Tibial nerve (tissue), 4 donors: ENCODE measurements at regions not wholly inside any gene's neighbourhood (a gene's known extent, or its start where the extent isn't known, plus 50 kb on each side); places are given as distances from the start of the nearest gene placed in this dataset.

Experiments used
- DNase-seq, 2 donors: peaks; one replicate each; pipeline ENCODE4 v3.0.0-alpha.2; 2019; ENCODE audit warnings: low spot score in 2 of 2
- H3K27ac ChIP-seq, 4 donors: fragments of 200-600 bp; sonication (generic) in 3 of 4; one replicate each; pipeline ENCODE4 v1.5.1; 2017 to 2019; ENCODE audit warnings: mild to moderate bottlenecking in 1 of 4
- H3K27me3 ChIP-seq, 2 donors: fragments of 200-600 bp; sonication (generic) in 1 of 2; one replicate each; pipeline versions ENCODE4 v1.5.1 to v1.6.0; 2017 to 2019
- H3K36me3 ChIP-seq, 3 donors: fragments of 200-600 bp; sonication (generic); one replicate each; pipeline ENCODE4 v1.5.1; 2018 to 2019
- H3K4me1 ChIP-seq, 4 donors: fragments of 200-600 bp; sonication (generic) in 3 of 4; one replicate each; pipeline ENCODE4 v1.5.1; 2017 to 2019
- H3K4me3 ChIP-seq, 4 donors: fragments of 200-600 bp; sonication (generic) in 3 of 4; one replicate each; pipeline ENCODE4 v1.5.1; 2017 to 2019; ENCODE audit warnings: mild to moderate bottlenecking in 1 of 4, moderate library complexity in 1 of 4
- H3K9me3 ChIP-seq, 4 donors: fragments of 200-600 bp; sonication (generic) in 3 of 4; one replicate each; pipeline ENCODE4 v1.5.1; 2017 to 2019
- EP300 ChIP-seq, 2 donors: sonication (generic); formaldehyde crosslinking; IDR thresholded peaks; one replicate each; pipeline ENCODE4 v1.6.1; 2017; ENCODE audit warnings: antibody characterized with exemption in 2 of 2, mild to moderate bottlenecking in 1 of 2
- POLR2A ChIP-seq, 2 donors: fragments of 450-650 bp; IDR thresholded peaks; one replicate each; pipeline ENCODE4 v1.6.1; 2017; ENCODE audit warnings: antibody characterized with exemption in 2 of 2, mild to moderate bottlenecking in 2 of 2, moderate library complexity in 2 of 2
- WGBS, 2 donors: methylation state at CpG; one replicate each; pipeline ENCODE4 v1.1.5; 2018; 5-methylcytosine and 5-hydroxymethylcytosine counted together
- TF ChIP-seq, protein P1 (sequence below), 5 experiments: fragments of 200-600 bp in 3 of 5; fragments of 450-650 bp in 2 of 5; sonication (generic) in 3 of 5; IDR thresholded peaks; one replicate each; pipeline ENCODE4 v1.5.1; 2016 to 2019; ENCODE audit warnings: antibody characterized with exemption in 5 of 5, mild to moderate bottlenecking in 3 of 5, moderate library complexity in 2 of 5

DNA sequence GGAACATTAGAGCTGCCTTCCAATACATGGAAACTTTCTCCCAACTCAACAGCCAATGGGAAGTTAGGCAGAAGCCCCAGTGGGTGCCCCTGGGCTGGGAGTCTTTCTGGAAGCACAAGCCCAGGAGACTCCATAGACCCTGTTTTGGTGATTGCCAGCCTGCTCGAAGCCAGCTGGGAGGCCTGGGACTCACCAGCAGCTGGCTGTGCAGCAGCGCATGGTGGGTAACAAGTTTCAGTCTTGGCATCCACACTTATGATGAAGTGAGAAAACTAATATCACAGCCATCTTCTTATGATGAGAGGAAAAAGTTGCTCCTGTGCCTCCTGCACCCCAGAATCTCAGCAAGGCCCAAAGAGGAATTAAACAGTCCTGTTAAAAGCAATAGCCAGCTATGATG is 522.5 kb upstream of the CDH5 start:
- H3K4me3 ChIP-seq: no peak overlapping the region
- 83 to 88% methylated on average over 2 of the region's 2 CpGs for WGBS, 2 donors
- TF ChIP-seq EP300 (IDR thresholded peaks at IDR 0.05) (no peak), POLR2A (IDR thresholded peaks at IDR 0.05) (no peak)
- TF ChIP-seq, protein P1, sequence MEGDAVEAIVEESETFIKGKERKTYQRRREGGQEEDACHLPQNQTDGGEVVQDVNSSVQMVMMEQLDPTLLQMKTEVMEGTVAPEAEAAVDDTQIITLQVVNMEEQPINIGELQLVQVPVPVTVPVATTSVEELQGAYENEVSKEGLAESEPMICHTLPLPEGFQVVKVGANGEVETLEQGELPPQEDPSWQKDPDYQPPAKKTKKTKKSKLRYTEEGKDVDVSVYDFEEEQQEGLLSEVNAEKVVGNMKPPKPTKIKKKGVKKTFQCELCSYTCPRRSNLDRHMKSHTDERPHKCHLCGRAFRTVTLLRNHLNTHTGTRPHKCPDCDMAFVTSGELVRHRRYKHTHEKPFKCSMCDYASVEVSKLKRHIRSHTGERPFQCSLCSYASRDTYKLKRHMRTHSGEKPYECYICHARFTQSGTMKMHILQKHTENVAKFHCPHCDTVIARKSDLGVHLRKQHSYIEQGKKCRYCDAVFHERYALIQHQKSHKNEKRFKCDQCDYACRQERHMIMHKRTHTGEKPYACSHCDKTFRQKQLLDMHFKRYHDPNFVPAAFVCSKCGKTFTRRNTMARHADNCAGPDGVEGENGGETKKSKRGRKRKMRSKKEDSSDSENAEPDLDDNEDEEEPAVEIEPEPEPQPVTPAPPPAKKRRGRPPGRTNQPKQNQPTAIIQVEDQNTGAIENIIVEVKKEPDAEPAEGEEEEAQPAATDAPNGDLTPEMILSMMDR (IDR thresholded peaks at IDR 0.05): no peak
- peaks cover 0 to 7% (median 0%) of the 10 kb centered on the region in 4 donors for H3K4me1 ChIP-seq
- no peaks in the 10 kb centered on the region for H3K36me3 ChIP-seq
- H3K27me3 ChIP-seq: no peaks in the 10 kb centered on the region
- H3K27ac ChIP-seq: no peak overlapping the region
- H3K9me3 ChIP-seq: no peaks in the 10 kb centered on the region
- no peak for DNase-seq

DNA sequence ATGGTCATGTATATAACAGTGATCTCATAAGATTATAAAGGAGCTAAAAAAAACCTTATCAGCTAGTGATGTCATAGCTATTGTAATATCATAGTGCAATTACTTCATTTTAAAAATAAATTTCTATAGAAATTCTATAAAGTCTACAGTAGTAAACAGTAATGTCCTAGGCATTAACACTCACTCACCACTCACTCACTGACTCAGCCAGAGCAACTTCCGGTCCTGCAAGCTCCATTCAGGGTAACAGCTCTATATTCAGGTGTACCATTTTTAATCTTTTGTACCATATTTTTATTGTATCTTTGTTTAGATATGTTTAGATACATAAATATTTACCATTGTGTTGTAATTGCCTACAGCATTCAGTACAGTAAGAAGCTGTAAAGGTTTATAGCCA is 524.4 kb upstream of the CDH5 start:
- no peak for TF ChIP-seq EP300 (IDR thresholded peaks at IDR 0.05)
- TF ChIP-seq, protein P1 (IDR thresholded peaks at IDR 0.05): no peak
- TF ChIP-seq POLR2A (IDR thresholded peaks at IDR 0.05): no peak
- 73 to 76% methylated on average over 1 of the region's 1 CpG for WGBS, 2 donors
- peaks cover 0 to 7% (median 0%) of the 10 kb centered on the region in 4 donors for H3K4me1 ChIP-seq

DNA sequence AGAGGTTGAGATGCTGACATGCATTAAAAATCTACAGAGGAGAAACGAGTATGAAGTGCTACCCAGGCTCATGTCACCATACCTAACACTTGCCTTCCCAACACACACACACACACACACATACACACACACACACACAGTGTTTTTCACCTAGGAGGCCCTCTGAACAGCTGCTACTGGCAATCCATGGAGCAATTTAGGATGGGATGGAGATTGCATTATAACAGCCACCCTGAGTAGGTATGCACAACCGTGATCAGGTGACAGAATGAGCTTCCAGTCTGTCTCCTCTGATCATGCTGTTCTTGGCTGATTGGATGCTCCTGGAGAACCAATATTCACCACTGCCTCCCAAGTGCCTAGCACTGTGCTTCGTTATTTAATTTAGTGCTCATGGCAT is 528.5 kb upstream of the CDH5 start:
- Histone ChIP-seq H3K27me3 (no peaks in the 10 kb centered on the region), H3K4me3 (no peak overlapping the region), H3K27ac (no peak overlapping the region), H3K36me3 (no peaks in the 10 kb centered on the region), H3K4me1 (no peaks in the 10 kb centered on the region), H3K9me3 (no peaks in the 10 kb centered on the region)
- DNase-seq: no peak
- no peak for TF ChIP-seq POLR2A (IDR thresholded peaks at IDR 0.05)
- TF ChIP-seq, protein P1 (IDR thresholded peaks at IDR 0.05): no peak
- no peak for TF ChIP-seq EP300 (IDR thresholded peaks at IDR 0.05)
- 81 to 87% methylated on average over 3 of the region's 3 CpGs for WGBS, 2 donors

More for the DNA sequence above, 524.4 kb upstream of the CDH5 start:
- no peaks in the 10 kb centered on the region for H3K36me3 ChIP-seq
- H3K27me3 ChIP-seq: no peaks in the 10 kb centered on the region
- H3K27ac ChIP-seq: no peak overlapping the region
- H3K4me3 ChIP-seq: no peak overlapping the region
- no peaks in the 10 kb centered on the region for H3K9me3 ChIP-seq
- DNase-seq: no peak

DNA sequence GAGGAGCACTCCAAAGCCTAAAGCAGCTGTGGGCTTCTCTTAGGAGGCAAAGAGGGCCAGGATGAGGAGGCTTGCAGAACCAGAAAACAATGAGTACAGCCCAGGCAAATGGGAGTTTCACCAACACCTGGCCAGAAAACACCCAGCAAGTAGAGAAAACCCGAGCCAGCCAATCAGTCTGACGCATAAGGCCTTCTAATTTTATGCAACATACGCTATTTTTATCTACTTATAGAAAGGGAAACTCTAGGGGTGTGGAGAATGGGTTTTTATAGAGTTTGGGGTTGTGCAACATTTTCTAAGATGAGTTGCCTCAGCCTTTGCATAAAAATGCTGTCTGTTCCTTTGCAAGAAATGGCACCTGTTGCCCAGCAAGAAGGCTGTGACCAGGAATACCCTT is 529.0 kb upstream of the CDH5 start:
- Histone ChIP-seq H3K4me3 (no peak overlapping the region), H3K4me1 (no peaks in the 10 kb centered on the region), H3K36me3 (no peaks in the 10 kb centered on the region), H3K9me3 (no peaks in the 10 kb centered on the region), H3K27ac (no peak overlapping the region), H3K27me3 (no peaks in the 10 kb centered on the region)
- TF ChIP-seq POLR2A (IDR thresholded peaks at IDR 0.05) (no peak), EP300 (IDR thresholded peaks at IDR 0.05) (no peak)
- TF ChIP-seq, protein P1 (IDR thresholded peaks at IDR 0.05): no peak
- 89 to 95% methylated on average over 3 of the region's 3 CpGs for WGBS, 2 donors
- no peak for DNase-seq

DNA sequence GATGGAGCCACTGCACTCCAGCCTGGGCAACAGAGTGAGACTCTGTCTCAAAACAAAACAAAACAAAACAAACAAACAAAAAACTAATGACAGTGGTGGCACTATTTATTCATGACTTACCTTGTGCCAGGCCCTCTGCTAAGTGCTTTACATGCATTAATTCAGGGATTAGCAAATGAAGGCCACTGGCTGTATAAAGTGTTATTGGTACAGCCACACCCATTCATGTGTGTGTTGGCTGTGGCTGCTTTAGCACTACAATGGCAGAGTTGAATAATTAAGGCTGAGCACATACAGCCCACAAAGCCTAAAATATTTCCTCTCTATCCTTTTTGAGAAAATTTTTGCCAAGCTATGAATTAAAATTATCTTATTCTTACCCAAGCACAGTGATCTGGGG is 531.8 kb upstream of the CDH5 start:
- TF ChIP-seq, protein P1 (IDR thresholded peaks at IDR 0.05): no peak
- TF ChIP-seq POLR2A (IDR thresholded peaks at IDR 0.05) (no peak), EP300 (IDR thresholded peaks at IDR 0.05) (no peak)
- DNase-seq: no peak
- Histone ChIP-seq H3K9me3 (no peaks in the 10 kb centered on the region), H3K36me3 (no peaks in the 10 kb centered on the region), H3K27ac (no peak overlapping the region), H3K4me3 (no peak overlapping the region), H3K27me3 (no peaks in the 10 kb centered on the region), H3K4me1 (no peaks in the 10 kb centered on the region)
